Endodermal cell (in vitro differentiated cells): ENCODE measurements at regions not wholly inside any gene's neighbourhood (a gene's known extent, or its start where the extent isn't known, plus 50 kb on each side); places are given as distances from the start of the nearest gene placed in this dataset.

ENCODE experiments used
- DNase-seq: peaks from one replicate; pipeline ENCODE4 v3.0.0-alpha.2; 2017
- H3K27ac ChIP-seq: 2 replicates; pipeline ENCODE4 v1.5.1; 2013; ENCODE audit warnings: mild to moderate bottlenecking, low read depth, low read length, moderate library complexity
- H3K27me3 ChIP-seq: 2 replicates; pipeline ENCODE4 v1.6.1; 2013; ENCODE audit warnings: mild to moderate bottlenecking, low read length, moderate library complexity; ENCODE audit not compliant: insufficient read depth, control insufficient read depth, poor library complexity, severe bottlenecking
- H3K36me3 ChIP-seq: 2 replicates; pipeline ENCODE4 v1.7.0; 2013; ENCODE audit warnings: mild to moderate bottlenecking, low read length, moderate library complexity; ENCODE audit not compliant: control insufficient read depth, insufficient read depth
- H3K4me1 ChIP-seq: one replicate; pipeline ENCODE4 v1.7.0; 2013; ENCODE audit warnings: low read length; ENCODE audit not compliant: control insufficient read depth, insufficient read depth
- H3K4me3 ChIP-seq: 2 replicates; pipeline ENCODE4 v1.5.1; 2013; ENCODE audit warnings: mild to moderate bottlenecking, low read length, moderate library complexity
- H3K9ac ChIP-seq: 2 replicates; pipeline ENCODE4 v1.6.1; 2013; ENCODE audit warnings: mild to moderate bottlenecking, low read length, moderate library complexity; ENCODE audit not compliant: poor library complexity, severe bottlenecking; ENCODE audit errors: extremely low read depth
- H3K9me3 ChIP-seq: 2 replicates; pipeline ENCODE4 v1.6.1; 2013; ENCODE audit warnings: mild to moderate bottlenecking, low read length, moderate library complexity; ENCODE audit not compliant: control insufficient read depth
- H3K27ac Mint-ChIP-seq: 2 replicates; pipeline ENCODE4 v1.8.0; 2020; ENCODE audit warnings: mixed read lengths
- H3K27me3 Mint-ChIP-seq: 2 replicates; pipeline ENCODE4 v1.8.0; 2021; ENCODE audit warnings: mild to moderate bottlenecking, mixed read lengths; ENCODE audit not compliant: insufficient read depth
- H3K36me3 Mint-ChIP-seq: 2 replicates; pipeline ENCODE4 v1.8.0; 2020; ENCODE audit warnings: low read depth, mixed read lengths
- H3K4me1 Mint-ChIP-seq: 2 replicates; pipeline ENCODE4 v1.8.0; 2020; ENCODE audit warnings: mixed read lengths
- H3K4me3 Mint-ChIP-seq: 2 replicates; pipeline ENCODE4 v1.8.0; 2020; ENCODE audit warnings: mild to moderate bottlenecking, moderate library complexity, mixed read lengths
- H3K9me3 Mint-ChIP-seq: 2 replicates; pipeline ENCODE4 v1.8.0; 2020; ENCODE audit warnings: mild to moderate bottlenecking, mixed read lengths
- CTCF ChIP-seq: fragments of 200-600 bp; sonication (generic); conservative IDR thresholded peaks from 2 replicates; pipeline ENCODE4 v1.5.0; 2021; ENCODE audit warnings: antibody characterized with exemption, mild to moderate bottlenecking
- WGBS, 2 experiments: methylation state at CpG; one replicate each; pipeline versions ENCODE4 v1.1.5 to v1.1.7; 2013; ENCODE audit warnings: missing lambda C conversion rate in 2 of 2, mixed read lengths in 1 of 2; ENCODE audit not compliant: insufficient coverage in 1 of 2, insufficient read length in 1 of 2; 5-methylcytosine and 5-hydroxymethylcytosine counted together

- Mint-ChIP-seq H3K36me3 (no peaks in the 10 kb centered on the region), H3K9me3 (no peaks in the 10 kb centered on the region), H3K4me3 (no peak overlapping the region), H3K27me3 (no peaks in the 10 kb centered on the region), H3K4me1 (no peaks in the 10 kb centered on the region), H3K27ac (no peak overlapping the region)
- H3K27ac ChIP-seq, result no peak overlapping the region
- H3K9me3 ChIP-seq, result no peaks in the 10 kb centered on the region
- no peaks in the 10 kb centered on the region for H3K27me3 ChIP-seq
- H3K4me1 ChIP-seq, result no peaks in the 10 kb centered on the region
- 85 to 95% methylated on average over 3 of the region's 3 CpGs for WGBS, 2 experiments
- no peak for DNase-seq
- H3K36me3 ChIP-seq, result no peaks in the 10 kb centered on the region
- H3K4me3 ChIP-seq, result no peak overlapping the region
- no peak overlapping the region for H3K9ac ChIP-seq
- no peak for TF ChIP-seq CTCF
Measured at GRCh38 chr2:15856318-15856717, 84.0 kb upstream of the MYCN start.

GRCh38 chr2:15858466-15858865 lies 81.9 kb upstream of the MYCN start:
- no peaks in the 10 kb centered on the region for H3K27me3 Mint-ChIP-seq
- Histone ChIP-seq H3K36me3 (no peaks in the 10 kb centered on the region), H3K4me1 (no peaks in the 10 kb centered on the region), H3K4me3 (no peak overlapping the region), H3K9me3 (no peaks in the 10 kb centered on the region), H3K27ac (no peak overlapping the region), H3K9ac (no peak overlapping the region), H3K27me3 (no peaks in the 10 kb centered on the region)
- no peak for DNase-seq
- WGBS, 2 experiments, result 88 to 100% methylated on average over 5 to 6 of the region's 6 CpGs
- TF ChIP-seq CTCF, result no peak
- H3K36me3 Mint-ChIP-seq, result no peaks in the 10 kb centered on the region
- H3K4me1 Mint-ChIP-seq, result no peaks in the 10 kb centered on the region
- H3K4me3 Mint-ChIP-seq, result no peak overlapping the region
- no peaks in the 10 kb centered on the region for H3K9me3 Mint-ChIP-seq
- no peak overlapping the region for H3K27ac Mint-ChIP-seq

- Histone ChIP-seq H3K4me1 (no peaks in the 10 kb centered on the region), H3K9ac (no peak overlapping the region), H3K9me3 (no peaks in the 10 kb centered on the region), H3K27ac (no peak overlapping the region), H3K36me3 (no peaks in the 10 kb centered on the region), H3K27me3 (no peaks in the 10 kb centered on the region), H3K4me3 (no peak overlapping the region)
- no peak for DNase-seq
- TF ChIP-seq CTCF, result no peak
- Mint-ChIP-seq H3K9me3 (no peaks in the 10 kb centered on the region), H3K36me3 (no peaks in the 10 kb centered on the region), H3K4me1 (no peaks in the 10 kb centered on the region), H3K4me3 (no peak overlapping the region), H3K27ac (no peak overlapping the region), H3K27me3 (no peaks in the 10 kb centered on the region)
Measured at GRCh38 chr2:15860051-15860663, 80.2 kb upstream of the MYCN start.
